C4-2B (cell line): ENCODE measurements at regions not wholly inside any gene's neighbourhood (a gene's known extent, or its start where the extent isn't known, plus 50 kb on each side); places are given as distances from the start of the nearest gene placed in this dataset.

Source experiments
- ZFX ChIP-seq: fragments of 450-650 bp; IDR thresholded peaks from 2 replicates; pipeline ENCODE4 v1.6.1; 2017
- TF ChIP-seq, protein P1 (sequence below): fragments of 450-650 bp; conservative IDR thresholded peaks from 2 replicates; pipeline ENCODE4 v1.5.1; 2017; ENCODE audit warnings: mild to moderate bottlenecking

DNA sequence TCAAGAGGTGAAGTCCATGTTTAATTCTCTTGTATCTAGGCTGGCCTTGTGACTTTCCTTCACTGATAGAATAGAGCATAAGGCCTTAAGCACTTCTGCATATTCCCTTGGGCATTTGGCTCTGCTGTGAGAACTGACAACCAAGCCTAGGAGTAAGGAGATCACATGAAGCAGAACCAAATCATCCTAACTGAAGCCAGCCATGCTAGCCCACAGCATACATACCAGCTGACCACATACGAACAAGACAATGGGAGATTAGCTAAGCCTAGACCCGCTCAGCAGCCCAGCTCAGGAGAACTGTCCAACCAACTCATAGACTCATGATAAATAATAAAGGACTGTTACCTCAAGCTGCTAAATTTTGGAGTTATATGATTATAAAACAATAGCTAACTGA lies 114.6 kb upstream of the NEK7 start:
- TF ChIP-seq, protein P1, sequence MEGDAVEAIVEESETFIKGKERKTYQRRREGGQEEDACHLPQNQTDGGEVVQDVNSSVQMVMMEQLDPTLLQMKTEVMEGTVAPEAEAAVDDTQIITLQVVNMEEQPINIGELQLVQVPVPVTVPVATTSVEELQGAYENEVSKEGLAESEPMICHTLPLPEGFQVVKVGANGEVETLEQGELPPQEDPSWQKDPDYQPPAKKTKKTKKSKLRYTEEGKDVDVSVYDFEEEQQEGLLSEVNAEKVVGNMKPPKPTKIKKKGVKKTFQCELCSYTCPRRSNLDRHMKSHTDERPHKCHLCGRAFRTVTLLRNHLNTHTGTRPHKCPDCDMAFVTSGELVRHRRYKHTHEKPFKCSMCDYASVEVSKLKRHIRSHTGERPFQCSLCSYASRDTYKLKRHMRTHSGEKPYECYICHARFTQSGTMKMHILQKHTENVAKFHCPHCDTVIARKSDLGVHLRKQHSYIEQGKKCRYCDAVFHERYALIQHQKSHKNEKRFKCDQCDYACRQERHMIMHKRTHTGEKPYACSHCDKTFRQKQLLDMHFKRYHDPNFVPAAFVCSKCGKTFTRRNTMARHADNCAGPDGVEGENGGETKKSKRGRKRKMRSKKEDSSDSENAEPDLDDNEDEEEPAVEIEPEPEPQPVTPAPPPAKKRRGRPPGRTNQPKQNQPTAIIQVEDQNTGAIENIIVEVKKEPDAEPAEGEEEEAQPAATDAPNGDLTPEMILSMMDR, result no peak
- no peak for TF ChIP-seq ZFX
